Omental fat pad (tissue), 3 donors: ENCODE measurements at regions not wholly inside any gene's neighbourhood (a gene's known extent, or its start where the extent isn't known, plus 50 kb on each side); places are given as distances from the start of the nearest gene placed in this dataset.
A peak's percentile ranks its signal among the peaks of the same experiment; 100 is the strongest.
"Not testable (repeated sequence)": the region's sequence is repeated elsewhere in the genome, so short reads cannot be mapped to it uniquely, and the experiment has no call there.

Experiments
- ATAC-seq: fragments of 150-250 bp; one replicate; pipeline ENCODE4 v1.9.1; 2016; ENCODE audit warnings: mild to moderate bottlenecking, moderate library complexity; ENCODE audit not compliant: low FRiP score
- DNase-seq: peaks from one replicate; pipeline ENCODE4 v3.0.0-alpha.2; 2019; ENCODE audit warnings: low spot score
- TF ChIP-seq, protein P1 (sequence below), 3 donors: fragments of 450-650 bp; IDR thresholded peaks; one replicate each; pipeline ENCODE4 v1.5.1; 2016 to 2017; ENCODE audit warnings: antibody characterized with exemption in 3 of 3, mild to moderate bottlenecking in 3 of 3, moderate library complexity in 2 of 3

DNA sequence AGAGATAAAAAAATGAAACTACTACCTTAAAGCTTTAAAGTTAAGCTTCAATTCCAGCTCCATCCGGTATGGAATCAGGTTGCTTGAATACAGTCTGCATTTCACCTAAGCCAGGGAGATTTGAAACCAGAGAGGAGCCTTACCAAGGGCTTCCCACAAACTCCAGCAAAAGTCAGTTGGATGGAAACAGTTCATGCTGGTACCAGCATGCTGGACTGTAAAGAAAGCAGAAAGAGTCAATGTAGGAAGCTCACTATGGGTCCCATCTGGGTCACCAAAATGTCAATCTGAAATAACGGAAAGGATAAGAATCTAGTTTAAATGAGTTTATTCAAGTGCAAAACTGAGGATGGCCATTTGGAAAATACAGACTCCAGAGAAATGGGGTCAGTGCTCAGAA is 65.3 kb downstream of the CDO1 start:
- DNase-seq (no peak), ATAC-seq (no peak)
- TF ChIP-seq, protein P1, sequence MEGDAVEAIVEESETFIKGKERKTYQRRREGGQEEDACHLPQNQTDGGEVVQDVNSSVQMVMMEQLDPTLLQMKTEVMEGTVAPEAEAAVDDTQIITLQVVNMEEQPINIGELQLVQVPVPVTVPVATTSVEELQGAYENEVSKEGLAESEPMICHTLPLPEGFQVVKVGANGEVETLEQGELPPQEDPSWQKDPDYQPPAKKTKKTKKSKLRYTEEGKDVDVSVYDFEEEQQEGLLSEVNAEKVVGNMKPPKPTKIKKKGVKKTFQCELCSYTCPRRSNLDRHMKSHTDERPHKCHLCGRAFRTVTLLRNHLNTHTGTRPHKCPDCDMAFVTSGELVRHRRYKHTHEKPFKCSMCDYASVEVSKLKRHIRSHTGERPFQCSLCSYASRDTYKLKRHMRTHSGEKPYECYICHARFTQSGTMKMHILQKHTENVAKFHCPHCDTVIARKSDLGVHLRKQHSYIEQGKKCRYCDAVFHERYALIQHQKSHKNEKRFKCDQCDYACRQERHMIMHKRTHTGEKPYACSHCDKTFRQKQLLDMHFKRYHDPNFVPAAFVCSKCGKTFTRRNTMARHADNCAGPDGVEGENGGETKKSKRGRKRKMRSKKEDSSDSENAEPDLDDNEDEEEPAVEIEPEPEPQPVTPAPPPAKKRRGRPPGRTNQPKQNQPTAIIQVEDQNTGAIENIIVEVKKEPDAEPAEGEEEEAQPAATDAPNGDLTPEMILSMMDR (IDR thresholded peaks at IDR 0.05): no peak

DNA sequence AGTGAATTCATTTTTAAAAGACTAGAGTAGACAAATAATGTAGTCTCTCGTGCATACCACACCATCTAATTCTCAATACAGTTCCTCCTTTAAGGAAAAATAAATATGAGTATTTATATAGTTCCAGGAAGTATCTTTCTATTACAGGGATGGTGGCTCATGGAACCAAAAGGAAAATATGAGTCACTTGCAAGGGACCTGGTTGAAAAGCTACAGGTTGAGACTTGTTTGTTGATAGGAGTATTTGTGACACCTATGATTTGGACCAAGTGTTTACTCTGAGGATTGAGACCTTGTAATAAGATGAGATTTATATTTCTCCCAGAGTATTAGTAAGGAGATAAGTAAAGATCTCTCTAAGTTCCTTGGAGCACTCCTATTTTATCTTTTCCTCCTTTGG is 67.4 kb downstream of the CDO1 start:
- ATAC-seq: no peak
- DNase-seq: no peak
- TF ChIP-seq, protein P1 (IDR thresholded peaks at IDR 0.05): no peak

DNA sequence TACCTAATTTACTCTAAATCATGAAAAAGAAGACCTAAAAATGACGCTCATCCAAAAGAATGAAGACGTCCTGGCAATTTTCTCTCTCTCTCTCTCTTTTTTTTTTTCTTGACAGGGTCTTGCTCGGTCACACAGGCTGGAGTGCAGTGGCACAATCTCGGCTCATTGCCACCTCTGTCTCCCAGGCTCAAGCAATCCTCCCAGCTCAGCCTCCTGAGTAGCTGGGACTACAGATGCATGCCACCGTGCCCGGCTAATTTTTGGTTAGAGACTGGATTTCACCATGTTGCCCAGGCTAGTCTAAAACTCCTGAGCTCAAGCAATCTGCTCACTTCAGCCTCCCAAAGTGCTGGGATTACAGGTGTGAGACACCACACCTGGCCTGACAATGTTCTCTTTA is 77.2 kb downstream of the CDO1 start:
- DNase-seq, ATAC-seq: not testable (repeated sequence)

DNA sequence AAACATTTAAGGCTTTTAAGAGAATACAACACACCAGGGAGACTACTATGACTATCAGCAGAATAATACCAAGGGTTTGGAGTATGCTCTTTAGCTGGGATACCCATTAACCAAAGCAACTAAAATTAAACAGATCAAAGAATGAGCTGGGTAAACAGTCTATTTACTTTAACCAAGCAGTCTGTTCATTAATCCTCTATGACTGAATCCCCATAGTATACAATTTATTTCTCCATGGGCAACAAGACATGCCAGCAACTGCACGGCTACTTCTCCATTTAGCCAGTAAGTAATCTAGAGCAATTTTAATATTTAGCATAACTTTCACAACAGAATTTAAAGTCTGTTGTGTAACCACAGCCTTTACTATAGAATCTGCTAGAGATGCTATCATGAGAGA is 77.6 kb downstream of the CDO1 start:
- TF ChIP-seq, protein P1 (IDR thresholded peaks at IDR 0.05): no peak
- ATAC-seq (no peak), DNase-seq (no peak)

DNA sequence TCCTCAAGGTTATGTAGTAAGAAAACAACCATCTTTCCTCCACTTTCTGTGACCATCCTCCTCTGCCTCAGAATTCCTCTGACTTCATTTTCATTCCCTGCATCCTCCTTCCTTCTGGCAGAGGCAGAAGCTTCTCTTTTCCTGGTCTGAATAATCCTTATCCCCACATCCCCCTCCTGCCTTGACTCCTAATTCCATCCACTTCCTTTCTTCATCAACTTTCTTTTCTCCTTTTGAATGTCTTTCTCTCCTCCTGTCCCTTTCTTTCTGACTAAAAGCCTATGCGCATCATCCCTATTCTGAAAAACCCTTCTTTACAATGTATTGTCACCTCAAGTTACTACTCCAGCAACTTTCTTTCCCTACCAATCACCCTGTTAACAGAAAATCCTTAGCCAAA is 79.0 kb downstream of the CDO1 start:
- TF ChIP-seq, protein P1 (IDR thresholded peaks at IDR 0.05): no peak
- DNase-seq (no peak), ATAC-seq (no peak)

DNA sequence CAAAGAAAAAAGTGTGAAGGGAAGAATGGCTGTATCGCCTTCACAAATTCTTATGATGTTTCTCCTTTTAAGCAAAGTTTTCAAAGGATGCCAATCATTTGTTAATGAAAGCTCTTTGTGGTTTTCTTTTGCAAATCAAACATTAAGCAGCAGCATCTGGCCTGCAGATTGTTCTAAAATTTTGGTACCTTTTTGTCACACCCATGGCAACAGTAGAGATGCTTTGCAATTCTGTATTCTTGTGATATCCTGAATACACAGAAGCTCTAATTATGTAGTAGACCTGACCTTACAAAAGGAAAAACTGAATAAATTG is 79.8 kb downstream of the CDO1 start:
- TF ChIP-seq, protein P1 (IDR thresholded peaks at IDR 0.05): no peak
- no peak for DNase-seq

DNA sequence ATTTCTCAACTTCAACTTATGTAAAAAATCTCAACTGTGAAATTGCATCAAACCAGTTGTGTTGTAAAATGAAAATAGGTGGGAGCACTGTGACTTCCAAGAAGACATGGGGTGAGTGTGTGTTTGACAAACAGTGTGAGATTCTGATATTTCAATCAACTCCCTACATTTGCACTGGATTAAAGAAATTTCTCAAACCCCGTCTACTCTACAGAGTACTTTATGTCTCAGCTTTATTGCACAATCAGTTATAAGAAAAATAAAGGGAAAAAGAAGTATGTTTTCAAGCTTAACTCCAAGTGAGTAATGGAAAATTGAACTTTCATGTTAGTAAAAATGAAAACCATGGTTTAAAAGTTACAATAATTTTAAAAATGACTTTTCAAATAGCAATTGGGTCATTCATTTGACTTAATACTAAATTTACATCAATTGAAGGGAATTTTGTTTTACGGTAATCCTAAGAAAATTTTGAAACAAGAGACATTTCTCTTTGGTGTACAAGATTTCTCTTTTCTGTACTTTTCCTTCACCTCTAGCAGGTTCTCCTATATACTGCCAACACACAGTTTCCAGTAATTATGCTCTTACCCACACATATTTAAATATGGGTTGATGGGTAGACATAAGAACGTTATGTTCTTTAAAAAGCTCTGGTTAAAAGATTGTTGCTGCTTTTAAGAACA is 80.3 kb downstream of the CDO1 start:
- DNase-seq (no peak), ATAC-seq (peak; percentile 88)
- TF ChIP-seq, protein P1 (IDR thresholded peaks at IDR 0.05): no peak

More for the DNA sequence above, 79.8 kb downstream of the CDO1 start:
- ATAC-seq: no peak
